ENCODE measurements at regions not wholly inside any gene's neighbourhood (a gene's known extent, or its start where the extent isn't known, plus 50 kb on each side); places are given as distances from the start of the nearest gene placed in this dataset.

GRCh38 chr7:112646783-112647182 is 143.4 kb downstream of the TMEM168 start:
- H3K4me3 ChIP-seq (ENCODE audit: low read depth, low read length), result no peak overlapping the region
- TF ChIP-seq CTCF (IDR thresholded peaks at IDR 0.05; ENCODE audit: borderline replicate concordance, insufficient read depth, low read depth, low read length), result no peak

DNA sequence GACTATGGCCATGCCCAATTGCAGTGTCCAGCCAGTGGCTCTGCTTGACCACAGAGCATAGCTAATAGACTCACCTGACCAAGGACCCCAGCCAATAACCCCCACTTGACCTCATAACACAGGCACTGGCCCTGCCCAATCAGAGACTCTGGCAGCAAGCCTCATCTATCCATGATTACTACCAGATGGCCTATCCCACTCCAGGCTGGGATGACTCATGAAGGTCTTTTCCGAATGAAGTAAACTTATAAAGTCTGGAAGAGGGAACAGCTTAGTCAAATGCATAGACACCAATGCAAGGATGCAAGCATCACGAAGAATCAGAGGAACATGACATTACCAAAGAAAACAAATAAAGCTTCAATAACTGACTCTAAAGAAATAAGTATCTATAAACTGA is 141.4 kb downstream of the TMEM168 start:
- TF ChIP-seq CTCF (IDR thresholded peaks at IDR 0.05; ENCODE audit: borderline replicate concordance, insufficient read depth, low read depth, low read length), result no peak
- no peak overlapping the region for H3K4me3 ChIP-seq (ENCODE audit: low read depth, low read length)

DNA sequence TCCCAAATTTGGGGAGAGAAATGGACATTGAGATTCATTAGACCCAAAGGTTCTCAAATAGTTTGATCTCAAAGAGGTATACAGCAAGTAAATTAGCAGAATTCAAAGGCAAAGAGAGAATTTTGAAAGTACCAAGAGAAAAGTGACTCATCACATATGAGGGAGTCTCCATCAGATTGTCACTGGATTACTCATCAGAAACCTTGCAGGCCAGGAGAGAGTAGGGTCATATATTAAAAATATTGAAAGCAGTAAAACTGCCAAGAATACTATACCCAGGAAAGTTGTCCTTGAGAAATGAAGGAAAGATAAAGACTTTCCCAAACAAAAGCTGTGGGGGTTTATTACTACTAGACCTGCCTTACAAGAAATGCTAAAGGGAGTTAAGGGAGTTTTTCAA is 140.6 kb downstream of the TMEM168 start:
- no peak overlapping the region for H3K4me3 ChIP-seq (ENCODE audit: low read depth, low read length)
- TF ChIP-seq CTCF (IDR thresholded peaks at IDR 0.05; ENCODE audit: borderline replicate concordance, insufficient read depth, low read depth, low read length), result no peak

- TF ChIP-seq CTCF (IDR thresholded peaks at IDR 0.05; ENCODE audit: borderline replicate concordance, insufficient read depth, low read depth, low read length), result no peak
- H3K4me3 ChIP-seq (ENCODE audit: low read depth, low read length), result no peak overlapping the region
Measured at GRCh38 chr7:112654322-112655216, 135.6 kb downstream of the TMEM168 start.

DNA sequence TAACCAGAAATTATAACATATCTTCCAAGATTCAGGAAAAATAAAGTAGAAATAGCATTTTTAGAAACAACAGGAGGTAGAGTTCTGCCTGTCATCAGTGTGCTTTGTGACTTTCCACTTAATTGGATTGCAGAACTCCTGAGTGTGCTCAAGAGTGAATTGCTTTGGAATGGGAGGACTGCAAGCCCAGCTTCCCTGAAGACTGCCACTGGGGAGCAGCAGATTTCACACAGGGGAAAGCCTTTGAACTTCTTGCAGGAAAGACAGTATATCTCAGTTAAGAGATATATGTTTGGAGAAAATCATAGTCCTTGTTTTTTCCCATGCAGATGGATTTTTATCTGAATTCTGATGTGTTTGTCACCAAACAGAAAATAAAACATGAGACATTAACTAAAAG is 124.5 kb downstream of the TMEM168 start:
- no peak overlapping the region for H3K4me3 ChIP-seq (ENCODE audit: low read depth, low read length)
- no peak for TF ChIP-seq CTCF (IDR thresholded peaks at IDR 0.05; ENCODE audit: borderline replicate concordance, insufficient read depth, low read depth, low read length)

- no peak for TF ChIP-seq CTCF (IDR thresholded peaks at IDR 0.05; ENCODE audit: borderline replicate concordance, insufficient read depth, low read depth, low read length)
- H3K4me3 ChIP-seq (ENCODE audit: low read depth, low read length), result no peak overlapping the region
Measured at GRCh38 chr7:112668561-112668960, 121.6 kb downstream of the TMEM168 start.

DNA sequence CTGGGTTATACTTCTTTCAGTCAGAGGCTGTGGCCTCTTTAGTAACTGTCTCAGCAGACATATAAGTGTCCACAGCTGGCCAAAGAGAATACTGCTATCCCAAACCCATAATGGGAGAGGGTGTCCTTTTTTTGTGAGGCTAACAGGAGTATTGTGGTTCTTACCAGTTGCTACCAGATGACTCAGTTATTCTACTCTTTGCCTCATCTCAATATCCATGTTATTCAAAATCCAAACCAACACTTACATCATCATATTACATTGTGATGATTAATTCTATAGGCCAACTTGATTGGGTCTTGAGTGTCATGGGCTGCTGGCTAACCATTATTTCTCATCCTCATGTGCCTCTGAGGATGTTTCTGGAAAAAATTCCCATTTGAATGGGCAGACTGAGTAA is 120.9 kb downstream of the TMEM168 start:
- TF ChIP-seq CTCF (IDR thresholded peaks at IDR 0.05; ENCODE audit: borderline replicate concordance, insufficient read depth, low read depth, low read length), result no peak
- no peak overlapping the region for H3K4me3 ChIP-seq (ENCODE audit: low read depth, low read length)

Data from GM12875 (cell line).